Memory B cell (primary cell): ENCODE measurements at regions not wholly inside any gene's neighbourhood (a gene's known extent, or its start where the extent isn't known, plus 50 kb on each side); places are given as distances from the start of the nearest gene placed in this dataset.

Source experiments
- ATAC-seq: fragments of 150-1000 bp; cut with Tn5 transposase; 2 replicates; pipeline ENCODE4 v1.10.0; 2021; ENCODE audit warnings: low read depth, mild to moderate bottlenecking, moderate library complexity
- DNase-seq, 2 donors: peaks; one replicate each; pipeline ENCODE4 v3.0.0; 2022; ENCODE audit warnings: low spot score in 2 of 2
- H3K27ac Mint-ChIP-seq: one replicate; pipeline ENCODE4 v1.8.0; 2022; ENCODE audit warnings: mild to moderate bottlenecking, moderate library complexity, mixed read lengths
- H3K27me3 Mint-ChIP-seq: one replicate; pipeline ENCODE4 v1.8.0; 2022; ENCODE audit warnings: mixed read lengths
- H3K36me3 Mint-ChIP-seq: one replicate; pipeline ENCODE4 v1.8.0; 2022; ENCODE audit warnings: mild to moderate bottlenecking, mixed read lengths
- H3K4me1 Mint-ChIP-seq: one replicate; pipeline ENCODE4 v1.8.0; 2022; ENCODE audit warnings: mixed read lengths
- H3K4me3 Mint-ChIP-seq: one replicate; pipeline ENCODE4 v1.8.0; 2022; ENCODE audit warnings: mild to moderate bottlenecking, moderate library complexity, mixed read lengths
- H3K9me3 Mint-ChIP-seq: one replicate; pipeline ENCODE4 v1.8.0; 2022; ENCODE audit warnings: mixed read lengths

GRCh38 chr11:32015427-32015826, 75.4 kb upstream of the RCN1 start:
- DNase-seq (no peak), ATAC-seq (no peak)
- H3K36me3 Mint-ChIP-seq: no peaks in the 10 kb centered on the region
- H3K27me3 Mint-ChIP-seq: peaks cover 12% of the 10 kb centered on the region
- no peak overlapping the region for H3K4me3 Mint-ChIP-seq
- H3K4me1 Mint-ChIP-seq: no peaks in the 10 kb centered on the region
- H3K9me3 Mint-ChIP-seq: peaks cover 1% of the 10 kb centered on the region
- H3K27ac Mint-ChIP-seq: no peak overlapping the region

GRCh38 chr11:32013603-32014002, 77.3 kb upstream of the RCN1 start:
- Mint-ChIP-seq H3K27ac (no peak overlapping the region), H3K27me3 (peaks cover 15% of the 10 kb centered on the region), H3K4me3 (no peak overlapping the region), H3K4me1 (no peaks in the 10 kb centered on the region), H3K9me3 (peaks cover 1% of the 10 kb centered on the region), H3K36me3 (no peaks in the 10 kb centered on the region)
- no peak for ATAC-seq
- no peak for DNase-seq

GRCh38 chr11:32012049-32012448, 78.8 kb upstream of the RCN1 start:
- ATAC-seq (no peak), DNase-seq (no peak)
- peaks cover 3% of the 10 kb centered on the region for H3K4me1 Mint-ChIP-seq
- peaks cover 1% of the 10 kb centered on the region for H3K9me3 Mint-ChIP-seq
- H3K27me3 Mint-ChIP-seq: peaks cover 17% of the 10 kb centered on the region
- no peak overlapping the region for H3K27ac Mint-ChIP-seq
- no peaks in the 10 kb centered on the region for H3K36me3 Mint-ChIP-seq
- H3K4me3 Mint-ChIP-seq: no peak overlapping the region

GRCh38 chr11:32008880-32009551, 81.9 kb upstream of the RCN1 start:
- peaks cover 1% of the 10 kb centered on the region for H3K9me3 Mint-ChIP-seq
- H3K27me3 Mint-ChIP-seq: peaks cover 13% of the 10 kb centered on the region
- no peak overlapping the region for H3K27ac Mint-ChIP-seq
- H3K36me3 Mint-ChIP-seq: no peaks in the 10 kb centered on the region
- no peak for ATAC-seq
- no peak overlapping the region for H3K4me3 Mint-ChIP-seq
- peaks cover 7% of the 10 kb centered on the region for H3K4me1 Mint-ChIP-seq
- no peak for DNase-seq

- Mint-ChIP-seq H3K36me3 (no peaks in the 10 kb centered on the region), H3K27ac (no peak overlapping the region), H3K9me3 (peaks cover 1% of the 10 kb centered on the region), H3K4me3 (no peak overlapping the region), H3K27me3 (peaks cover 12% of the 10 kb centered on the region), H3K4me1 (peaks cover 7% of the 10 kb centered on the region)
- no peak for DNase-seq
- peak; percentile 64 for ATAC-seq
These were observed 84.0 kb upstream of the RCN1 start for GRCh38 chr11:32006799-32007388.

- Mint-ChIP-seq H3K36me3 (no peaks in the 10 kb centered on the region), H3K27me3 (peaks cover 12% of the 10 kb centered on the region), H3K9me3 (no peaks in the 10 kb centered on the region), H3K27ac (no peak overlapping the region), H3K4me1 (peaks cover 7% of the 10 kb centered on the region), H3K4me3 (no peak overlapping the region)
- no peak for DNase-seq
- no peak for ATAC-seq
These were observed 85.0 kb upstream of the RCN1 start for GRCh38 chr11:32005786-32006416.

- H3K9me3 Mint-ChIP-seq: no peaks in the 10 kb centered on the region
- H3K4me3 Mint-ChIP-seq: no peak overlapping the region
- peaks cover 7% of the 10 kb centered on the region for H3K4me1 Mint-ChIP-seq
- no peaks in the 10 kb centered on the region for H3K36me3 Mint-ChIP-seq
- DNase-seq (no peak), ATAC-seq (no peak)
- H3K27ac Mint-ChIP-seq: no peak overlapping the region
- H3K27me3 Mint-ChIP-seq: peaks cover 5% of the 10 kb centered on the region
These were observed 87.5 kb upstream of the RCN1 start for GRCh38 chr11:32003335-32003734.

- no peak for ATAC-seq
- no peak overlapping the region for H3K27ac Mint-ChIP-seq
- H3K27me3 Mint-ChIP-seq: peaks cover 9% of the 10 kb centered on the region
- no peak overlapping the region for H3K4me3 Mint-ChIP-seq
- no peaks in the 10 kb centered on the region for H3K9me3 Mint-ChIP-seq
- no peak for DNase-seq
- H3K36me3 Mint-ChIP-seq: no peaks in the 10 kb centered on the region
- peaks cover 4% of the 10 kb centered on the region for H3K4me1 Mint-ChIP-seq
These were observed 88.6 kb upstream of the RCN1 start for GRCh38 chr11:32002311-32002710.

- ATAC-seq: no peak
- Mint-ChIP-seq H3K4me3 (no peak overlapping the region), H3K9me3 (no peaks in the 10 kb centered on the region), H3K4me1 (peaks cover 5% of the 10 kb centered on the region), H3K36me3 (no peaks in the 10 kb centered on the region), H3K27ac (no peak overlapping the region), H3K27me3 (peaks cover 11% of the 10 kb centered on the region)
- DNase-seq: no peak
These were observed 92.9 kb upstream of the RCN1 start for GRCh38 chr11:31997955-31998354.

- Mint-ChIP-seq H3K36me3 (no peaks in the 10 kb centered on the region), H3K4me3 (peak overlapping the region; percentile 14), H3K9me3 (no peaks in the 10 kb centered on the region), H3K4me1 (peaks cover 5% of the 10 kb centered on the region), H3K27me3 (peaks cover 8% of the 10 kb centered on the region), H3K27ac (no peak overlapping the region)
- ATAC-seq (no peak), DNase-seq (no peak)
These were observed 94.6 kb upstream of the RCN1 start for GRCh38 chr11:31996159-31996881.

- Mint-ChIP-seq H3K27me3 (peaks cover 8% of the 10 kb centered on the region), H3K9me3 (no peaks in the 10 kb centered on the region), H3K4me1 (peaks cover 5% of the 10 kb centered on the region), H3K27ac (no peak overlapping the region), H3K36me3 (no peaks in the 10 kb centered on the region), H3K4me3 (peak overlapping the region; percentile 35)
- no peak for ATAC-seq
- DNase-seq: no peak
These were observed 95.3 kb upstream of the RCN1 start for GRCh38 chr11:31995525-31996094.

- no peaks in the 10 kb centered on the region for H3K36me3 Mint-ChIP-seq
- DNase-seq (no peak), ATAC-seq (no peak)
- H3K4me3 Mint-ChIP-seq: no peak overlapping the region
- no peak overlapping the region for H3K27ac Mint-ChIP-seq
- peaks cover 8% of the 10 kb centered on the region for H3K27me3 Mint-ChIP-seq
- H3K4me1 Mint-ChIP-seq: peaks cover 5% of the 10 kb centered on the region
- H3K9me3 Mint-ChIP-seq: no peaks in the 10 kb centered on the region
These were observed 95.8 kb upstream of the RCN1 start for GRCh38 chr11:31995032-31995431.

- Mint-ChIP-seq H3K36me3 (no peaks in the 10 kb centered on the region), H3K4me1 (no peaks in the 10 kb centered on the region), H3K27me3 (peaks cover 14% of the 10 kb centered on the region), H3K9me3 (no peaks in the 10 kb centered on the region), H3K27ac (no peak overlapping the region), H3K4me3 (no peak overlapping the region)
- ATAC-seq (no peak), DNase-seq (no peak)
These were observed 103.5 kb upstream of the RCN1 start for GRCh38 chr11:31987118-31988005.
